BLaER1 treated with 17β-estradiol and CSF1 and Interleukin-3, amounts not matched to agents 10 nM and 100 nM (cell line): ENCODE measurements at regions not wholly inside any gene's neighbourhood (a gene's known extent, or its start where the extent isn't known, plus 50 kb on each side); places are given as distances from the start of the nearest gene placed in this dataset.
A peak's percentile ranks its signal among the peaks of the same experiment; 100 is the strongest.

ENCODE experiments used
- H3K27ac ChIP-seq, 11 experiments: shearing (Covaris generic); formaldehyde crosslinking; 2 replicates each; pipeline ENCODE4 v1.8.1; 2022
- H3K27me3 ChIP-seq, 11 experiments: shearing (Covaris generic); formaldehyde crosslinking; 2 replicates each; pipeline ENCODE4 v1.8.1; 2022
- H3K36me3 ChIP-seq, 11 experiments: shearing (Covaris generic); formaldehyde crosslinking; 2 replicates each; pipeline ENCODE4 v1.8.1; 2022
- H3K4me1 ChIP-seq, 10 experiments: shearing (Covaris generic); formaldehyde crosslinking; 2 replicates each; pipeline ENCODE4 v1.8.1; 2022
- H3K4me2 ChIP-seq, 11 experiments: shearing (Covaris generic); formaldehyde crosslinking; 2 replicates each; pipeline ENCODE4 v1.8.1; 2022
- H3K4me3 ChIP-seq, 10 experiments: shearing (Covaris generic); formaldehyde crosslinking; 2 replicates each; pipeline ENCODE4 v1.8.1; 2022
- H3K9ac ChIP-seq, 11 experiments: shearing (Covaris generic); formaldehyde crosslinking; 2 replicates each; pipeline ENCODE4 v1.8.1; 2022
- H3K9me3 ChIP-seq, 11 experiments: shearing (Covaris generic); formaldehyde crosslinking; replicated peaks in 1 of 11; 2 replicates each; pipeline ENCODE4 v1.8.1; 2022
- H4K20me1 ChIP-seq, 11 experiments: shearing (Covaris generic); formaldehyde crosslinking; 2 replicates each; pipeline ENCODE4 v1.8.1; 2022
- Cebpa-rat ChIP-seq, 11 experiments: shearing (Covaris generic); IDR thresholded peaks; 2 replicates each; pipeline ENCODE4 v1.8.1; 2022

DNA sequence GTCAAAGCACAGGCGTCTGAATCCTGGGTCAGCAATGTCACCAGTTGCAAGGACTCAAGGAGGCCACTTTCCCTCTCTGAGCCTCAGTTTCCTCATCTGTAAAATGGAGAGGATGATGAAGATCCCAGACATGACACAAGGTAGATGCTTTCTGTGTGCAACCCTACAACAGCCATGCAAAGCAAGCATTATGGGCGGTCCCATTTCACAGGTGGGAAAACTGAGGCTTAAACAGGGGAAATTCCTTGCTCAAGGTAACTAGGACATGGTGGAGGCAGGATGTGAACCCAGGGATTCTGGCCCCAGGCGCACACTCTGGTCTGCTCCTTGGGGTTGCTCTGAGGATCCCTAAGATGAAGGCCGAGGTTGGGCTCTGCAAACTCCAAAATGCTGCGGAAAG, 311.0 kb downstream of the PTPRU start:
- TF ChIP-seq Cebpa-rat (IDR thresholded peaks at IDR 0.05), result no peak

GRCh38 chr1:29546496-29546895, 310.2 kb downstream of the PTPRU start:
- no peak overlapping the region for H3K27ac ChIP-seq
- peaks cover 10 to 54% (median 37%) of the 10 kb centered on the region in 10 experiments for H3K4me1 ChIP-seq
- TF ChIP-seq Cebpa-rat (IDR thresholded peaks at IDR 0.05), result no peak

More for the DNA sequence above, 311.0 kb downstream of the PTPRU start:
- Histone ChIP-seq H3K4me2 (0 out of 22 replicates have a peak overlapping the region, but pooled peaks of 1 of the 11 experiments have one; percentile 70), H3K4me1 (peaks cover 10 to 54% (median 37%) of the 10 kb centered on the region in 10 experiments), H3K36me3 (no peaks in the 10 kb centered on the region), H3K27me3 (no peaks in the 10 kb centered on the region), H3K9me3 (no peaks in the 10 kb centered on the region), H3K27ac (no peak overlapping the region), H3K4me3 (no peak overlapping the region), H4K20me1 (no peaks in the 10 kb centered on the region), H3K9ac (no peak overlapping the region)

DNA sequence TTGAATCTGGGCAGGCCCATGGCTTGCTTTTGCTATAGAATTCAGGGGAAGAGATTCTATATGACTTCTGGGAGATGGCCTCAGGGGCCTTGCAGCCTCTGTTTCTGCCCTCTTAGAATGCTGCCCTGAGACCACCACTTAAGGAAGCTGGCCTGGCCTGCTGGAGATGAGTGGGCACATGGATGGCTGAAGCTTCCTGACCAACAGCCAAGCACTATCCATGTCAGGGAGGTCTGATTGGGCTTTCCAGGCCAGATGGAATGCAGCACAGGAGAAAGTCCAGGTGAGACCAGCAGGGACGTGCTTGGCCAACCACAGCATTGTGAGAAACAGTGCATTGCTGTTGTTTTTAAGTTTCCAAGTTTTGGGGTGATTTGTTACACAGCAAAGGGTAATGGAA, 308.1 kb downstream of the PTPRU start:
- Histone ChIP-seq H3K27ac (no peak overlapping the region), H3K9me3 (no peaks in the 10 kb centered on the region), H3K4me1 (peaks cover 10 to 54% (median 37%) of the 10 kb centered on the region in 10 experiments), H3K4me2 (peak overlapping the region in 9 of 11 experiments; percentile 2 to 79 (median 66); a peak in 16 of 22 replicates), H3K36me3 (no peaks in the 10 kb centered on the region), H3K9ac (0 out of 22 replicates have a peak overlapping the region, but pooled peaks of 1 of the 11 experiments have one; percentile 3), H3K27me3 (no peaks in the 10 kb centered on the region), H4K20me1 (no peaks in the 10 kb centered on the region), H3K4me3 (no peak overlapping the region)
- TF ChIP-seq Cebpa-rat (IDR thresholded peaks at IDR 0.05), result no peak

More at GRCh38 chr1:29546496-29546895, 310.2 kb downstream of the PTPRU start:
- Histone ChIP-seq H3K9me3 (no peaks in the 10 kb centered on the region), H3K4me2 (peak overlapping the region; percentile 38 to 70 (median 53)), H3K36me3 (no peaks in the 10 kb centered on the region), H3K9ac (no peak overlapping the region), H3K27me3 (no peaks in the 10 kb centered on the region), H3K4me3 (no peak overlapping the region), H4K20me1 (no peaks in the 10 kb centered on the region)

- H3K9me3 ChIP-seq, result no peaks in the 10 kb centered on the region
- H3K4me3 ChIP-seq, result no peak overlapping the region
- no peak for TF ChIP-seq Cebpa-rat (IDR thresholded peaks at IDR 0.05)
- no peaks in the 10 kb centered on the region for H3K36me3 ChIP-seq
- H3K27ac ChIP-seq, result no peak overlapping the region
- no peak overlapping the region for H3K9ac ChIP-seq
- H4K20me1 ChIP-seq, result no peaks in the 10 kb centered on the region
- H3K4me1 ChIP-seq, result peaks cover 10 to 48% (median 34%) of the 10 kb centered on the region in 10 experiments
- H3K4me2 ChIP-seq, result peak overlapping the region in 10 of 11 experiments; percentile 2 to 79 (median 66); a peak in 17 of 22 replicates
- H3K27me3 ChIP-seq, result no peaks in the 10 kb centered on the region
Measured at GRCh38 chr1:29543586-29543985, 307.3 kb downstream of the PTPRU start.

GRCh38 chr1:29542548-29542947, 306.2 kb downstream of the PTPRU start:
- Histone ChIP-seq H3K9me3 (no peaks in the 10 kb centered on the region), H3K4me3 (no peak overlapping the region), H3K9ac (no peak overlapping the region), H3K4me2 (no peak overlapping the region), H4K20me1 (no peaks in the 10 kb centered on the region), H3K36me3 (no peaks in the 10 kb centered on the region), H3K4me1 (peaks cover 10 to 41% (median 33%) of the 10 kb centered on the region in 10 experiments), H3K27ac (no peak overlapping the region), H3K27me3 (no peaks in the 10 kb centered on the region)
- no peak for TF ChIP-seq Cebpa-rat (IDR thresholded peaks at IDR 0.05)

DNA sequence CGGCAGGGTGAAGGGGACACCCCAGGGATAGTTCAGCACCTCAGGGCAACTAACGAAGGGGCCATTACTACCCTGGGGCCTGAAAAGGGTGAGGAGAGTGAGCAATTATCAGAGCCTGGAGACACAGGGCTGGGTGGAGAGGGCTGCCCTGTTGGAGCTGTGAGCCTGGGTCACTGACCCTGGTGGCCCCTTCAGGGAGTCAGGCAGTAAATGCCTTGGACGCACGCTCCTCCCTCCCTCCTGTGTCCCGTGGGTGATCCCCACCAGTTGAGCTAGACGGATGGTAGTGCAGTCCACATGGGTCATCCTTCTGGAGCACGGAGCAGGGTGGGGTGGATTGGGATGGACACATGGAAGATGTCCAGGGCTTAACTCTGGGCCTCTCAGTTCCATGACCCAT, 305.3 kb downstream of the PTPRU start:
- Histone ChIP-seq H4K20me1 (no peaks in the 10 kb centered on the region), H3K9me3 (no peaks in the 10 kb centered on the region), H3K36me3 (no peaks in the 10 kb centered on the region), H3K4me2 (no peak overlapping the region), H3K9ac (no peak overlapping the region), H3K27me3 (no peaks in the 10 kb centered on the region), H3K4me3 (no peak overlapping the region), H3K27ac (no peak overlapping the region), H3K4me1 (peaks cover 9 to 35% (median 33%) of the 10 kb centered on the region in 10 experiments)
- TF ChIP-seq Cebpa-rat (IDR thresholded peaks at IDR 0.05), result no peak

GRCh38 chr1:29540801-29541357, 304.6 kb downstream of the PTPRU start:
- Histone ChIP-seq H3K27ac (no peak overlapping the region), H3K4me2 (no peak overlapping the region), H4K20me1 (no peaks in the 10 kb centered on the region), H3K36me3 (no peaks in the 10 kb centered on the region), H3K9ac (no peak overlapping the region), H3K4me1 (peaks cover 2 to 27% (median 25%) of the 10 kb centered on the region in 10 experiments), H3K4me3 (no peak overlapping the region), H3K9me3 (no peaks in the 10 kb centered on the region), H3K27me3 (no peaks in the 10 kb centered on the region)
- no peak for TF ChIP-seq Cebpa-rat (IDR thresholded peaks at IDR 0.05)

- Histone ChIP-seq H3K27ac (no peak overlapping the region), H4K20me1 (no peaks in the 10 kb centered on the region), H3K9me3 (no peaks in the 10 kb centered on the region; a peak in 1 of 22 replicates), H3K9ac (no peak overlapping the region), H3K4me3 (no peak overlapping the region), H3K27me3 (no peaks in the 10 kb centered on the region), H3K36me3 (no peaks in the 10 kb centered on the region), H3K4me2 (no peak overlapping the region), H3K4me1 (peaks cover 0 to 19% (median 17%) of the 10 kb centered on the region in 10 experiments; a peak in 15 of 20 replicates)
- TF ChIP-seq Cebpa-rat (IDR thresholded peaks at IDR 0.05), result no peak
Measured at GRCh38 chr1:29539971-29540370, 303.6 kb downstream of the PTPRU start.

DNA sequence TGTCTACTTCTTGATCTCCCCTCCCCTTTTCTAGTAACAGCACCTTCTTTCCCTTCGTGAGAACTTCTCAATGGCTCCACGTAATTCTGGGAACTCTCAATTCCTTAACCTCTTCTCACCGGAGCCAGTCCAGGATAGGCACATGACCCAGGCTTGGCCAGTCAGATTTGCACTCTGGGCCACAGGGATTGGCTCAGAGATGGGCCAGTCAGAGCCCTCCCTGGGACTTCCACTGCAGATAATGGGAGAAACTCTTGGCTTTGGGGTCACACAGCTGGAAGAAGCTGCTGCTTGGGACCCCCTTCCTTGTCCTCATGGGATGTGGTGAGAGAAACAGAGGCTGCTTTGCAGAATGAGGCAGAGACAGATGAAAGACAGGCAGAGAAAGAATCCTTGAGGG, 302.3 kb downstream of the PTPRU start:
- no peak for TF ChIP-seq Cebpa-rat (IDR thresholded peaks at IDR 0.05)
- no peaks in the 10 kb centered on the region for H4K20me1 ChIP-seq
- no peaks in the 10 kb centered on the region for H3K27me3 ChIP-seq
- H3K27ac ChIP-seq, result no peak overlapping the region
- H3K4me3 ChIP-seq, result no peak overlapping the region
- no peaks in the 10 kb centered on the region for H3K36me3 ChIP-seq
- H3K9me3 ChIP-seq, result peaks cover 0 to 10% (median 6%) of the 10 kb centered on the region in 11 experiments; a peak in 6 of 22 replicates
- H3K4me1 ChIP-seq, result peaks cover 0 to 5% (median 3%) of the 10 kb centered on the region in 10 experiments; a peak in 9 of 20 replicates
- no peak overlapping the region for H3K4me2 ChIP-seq
- no peak overlapping the region for H3K9ac ChIP-seq

GRCh38 chr1:29532751-29533150, 296.4 kb downstream of the PTPRU start:
- no peak overlapping the region for H3K4me2 ChIP-seq
- H3K27me3 ChIP-seq, result peaks cover 0 to 4% (median 0%) of the 10 kb centered on the region in 11 experiments; a peak in 2 of 22 replicates
- TF ChIP-seq Cebpa-rat (IDR thresholded peaks at IDR 0.05), result no peak
- H3K27ac ChIP-seq, result no peak overlapping the region
- H3K4me1 ChIP-seq, result peaks cover 0 to 6% (median 3%) of the 10 kb centered on the region in 10 experiments; a peak in 13 of 20 replicates
- no peak overlapping the region for H3K4me3 ChIP-seq
- peaks cover 32 to 48% (median 44%) of the 10 kb centered on the region in 11 experiments for H3K9me3 ChIP-seq
- no peaks in the 10 kb centered on the region for H3K36me3 ChIP-seq
- no peaks in the 10 kb centered on the region for H4K20me1 ChIP-seq
- no peak overlapping the region for H3K9ac ChIP-seq
